ENCODE measurements at regions not wholly inside any gene's neighbourhood (a gene's known extent, or its start where the extent isn't known, plus 50 kb on each side); places are given as distances from the start of the nearest gene placed in this dataset.

DNA sequence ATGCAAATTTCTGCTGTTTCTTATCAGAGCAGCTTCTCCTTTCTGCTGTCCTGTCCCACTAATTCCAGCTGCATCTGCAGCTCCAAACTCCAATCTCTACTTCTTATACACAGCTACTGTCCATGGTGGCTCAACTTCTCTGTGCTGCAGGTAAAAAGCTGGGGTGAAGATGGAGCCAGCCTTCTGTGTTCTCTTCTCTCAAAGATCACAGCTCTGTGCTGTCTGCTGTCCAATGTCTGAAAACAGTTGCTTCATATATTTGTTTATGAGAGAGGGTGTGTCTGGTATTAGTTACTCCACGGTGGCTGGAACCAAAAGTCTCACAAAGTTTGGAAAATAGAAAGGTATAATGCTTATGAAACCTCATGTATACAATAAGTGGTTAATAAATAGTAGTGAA is 445.8 kb upstream of the TBX3 start:
- DNase-seq (ENCODE audit: low spot score): no peak

DNA sequence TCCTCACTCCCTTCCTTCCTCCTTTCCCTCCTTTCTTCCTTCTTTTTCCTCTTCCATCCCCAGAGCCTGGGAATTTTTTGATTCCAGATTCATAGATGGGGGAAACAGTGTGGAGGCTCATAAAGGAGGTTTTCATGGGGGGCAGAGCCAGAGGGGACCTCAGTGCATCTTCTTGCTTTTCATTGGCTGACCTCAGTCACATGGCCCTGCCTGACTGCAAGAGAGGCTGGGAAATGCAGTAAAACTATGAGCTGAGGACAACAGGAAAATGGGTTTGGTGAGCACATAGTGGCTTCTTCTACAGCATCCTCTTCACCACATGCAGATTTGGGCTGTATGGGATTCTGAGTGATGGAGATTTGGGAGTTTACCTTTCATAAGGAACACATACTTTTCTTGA is 437.1 kb upstream of the TBX3 start:
- DNase-seq (ENCODE audit: low spot score): no peak

GRCh38 chr12:115118177-115118724 is 434.3 kb upstream of the TBX3 start:
- no peak for DNase-seq (ENCODE audit: low spot score)

- no peak for DNase-seq (ENCODE audit: low spot score)
Measured at GRCh38 chr12:115114140-115114539, 430.2 kb upstream of the TBX3 start.

DNA sequence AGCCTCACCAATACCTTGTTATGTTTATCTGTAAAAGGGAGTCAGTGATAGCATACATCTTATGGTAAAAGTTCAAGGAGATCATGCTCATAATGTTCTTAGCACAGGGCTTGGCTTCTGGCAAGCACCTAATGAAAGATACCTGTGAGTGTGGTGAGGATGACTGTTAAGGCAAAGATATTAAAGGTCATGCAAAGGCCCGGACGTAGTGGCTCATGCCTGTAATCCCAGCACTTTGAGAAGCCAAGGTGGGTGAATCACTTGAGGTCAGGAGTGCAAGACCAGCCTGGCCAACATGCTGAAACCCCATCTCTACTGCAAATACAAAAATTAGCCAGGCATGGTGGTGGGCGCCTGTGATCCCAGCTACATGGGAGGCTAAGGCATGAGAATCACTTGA is 425.9 kb upstream of the TBX3 start:
- no peak for DNase-seq (ENCODE audit: low spot score)

DNA sequence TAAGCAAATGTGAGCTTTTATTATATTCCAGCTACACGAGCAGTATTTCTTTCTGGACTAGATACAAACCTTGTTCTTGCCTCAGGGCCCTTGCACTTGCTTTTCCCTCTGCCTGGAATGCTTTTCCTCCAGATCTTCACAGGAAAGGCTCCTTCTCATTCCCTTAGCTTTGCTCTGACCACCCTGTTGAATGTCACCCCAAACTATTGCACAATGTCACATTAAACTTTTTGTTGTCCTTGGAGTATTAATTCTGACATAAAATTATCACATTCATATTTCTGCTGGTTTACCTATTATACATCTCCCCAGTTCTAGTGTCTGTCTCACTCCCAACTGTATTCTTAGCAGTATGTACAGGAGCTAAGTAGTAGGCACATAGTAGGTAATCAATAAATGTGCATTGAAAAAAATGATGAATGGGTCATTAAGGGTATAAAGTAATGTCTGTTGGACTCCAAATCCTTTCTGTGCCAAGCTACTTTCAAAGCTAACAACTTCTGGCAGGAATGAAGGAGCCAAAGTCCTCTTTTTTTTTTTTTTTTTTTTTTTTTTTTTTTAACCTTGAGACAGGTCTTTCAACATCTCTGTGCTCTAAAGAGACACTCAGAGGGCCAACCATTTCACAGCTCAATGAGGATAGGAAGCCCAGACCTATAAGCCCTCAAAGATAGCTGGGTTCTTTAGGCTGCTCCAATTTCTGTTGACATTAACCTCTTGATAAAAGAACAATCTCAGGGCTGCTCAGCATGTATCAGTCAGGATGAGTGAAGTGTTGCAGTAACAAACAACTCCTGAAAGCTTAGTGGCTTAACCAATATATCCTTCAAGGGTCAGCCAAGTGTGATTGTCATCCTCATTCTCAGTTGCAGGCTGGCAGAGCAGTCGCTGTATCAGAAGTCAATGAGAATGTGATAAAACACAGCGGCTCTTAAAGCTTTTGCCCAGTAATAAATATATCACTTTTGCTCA is 424.4 kb upstream of the TBX3 start:
- DNase-seq (ENCODE audit: low spot score): no peak

DNA sequence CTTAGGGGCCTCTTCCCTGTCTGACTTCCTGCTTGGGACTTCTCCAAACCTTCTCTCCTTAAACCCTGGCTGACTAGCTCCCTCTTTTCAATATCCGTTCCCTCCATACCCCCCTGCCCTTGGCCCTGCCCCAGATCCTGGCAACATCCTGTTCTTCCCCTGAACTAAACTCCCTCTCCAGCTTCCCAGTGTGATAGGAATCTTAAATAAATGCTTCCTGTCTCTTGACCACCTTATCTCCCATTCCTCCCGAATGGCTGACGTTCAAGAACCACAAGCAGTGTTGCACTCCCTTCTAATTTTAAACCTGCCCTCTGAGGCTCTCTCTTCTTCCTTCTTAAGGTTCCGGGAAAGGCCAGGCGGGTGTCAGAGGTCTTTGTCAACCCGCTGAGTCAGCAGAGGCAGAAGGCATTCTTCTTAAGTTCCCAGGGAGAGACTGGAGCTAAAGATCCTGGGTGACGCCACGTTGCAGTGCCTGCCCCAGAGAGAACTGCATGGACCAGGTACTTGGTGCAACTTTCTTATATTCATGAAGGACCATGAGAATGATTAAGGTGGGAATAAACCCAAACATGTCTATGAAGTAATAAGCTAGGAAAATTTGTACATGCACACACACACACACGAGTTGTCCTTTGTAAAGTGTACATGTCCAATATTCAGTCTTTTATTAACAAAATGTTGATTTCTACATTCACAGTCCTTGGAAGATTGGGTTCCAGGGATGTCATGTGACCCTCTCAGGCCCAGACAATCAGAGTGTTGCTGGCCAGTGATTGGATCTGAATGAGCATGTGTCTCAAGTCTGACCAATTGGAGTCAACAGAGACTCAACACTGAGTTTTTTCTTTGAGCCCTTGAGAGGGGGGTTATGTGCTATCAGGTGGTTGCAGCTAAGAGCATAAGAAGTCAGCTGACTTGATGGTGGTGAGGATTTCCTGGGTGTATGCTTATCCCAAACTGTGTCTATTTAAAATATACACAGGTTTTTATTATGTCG is 420.2 kb upstream of the TBX3 start:
- no peak for DNase-seq (ENCODE audit: low spot score)

DNA sequence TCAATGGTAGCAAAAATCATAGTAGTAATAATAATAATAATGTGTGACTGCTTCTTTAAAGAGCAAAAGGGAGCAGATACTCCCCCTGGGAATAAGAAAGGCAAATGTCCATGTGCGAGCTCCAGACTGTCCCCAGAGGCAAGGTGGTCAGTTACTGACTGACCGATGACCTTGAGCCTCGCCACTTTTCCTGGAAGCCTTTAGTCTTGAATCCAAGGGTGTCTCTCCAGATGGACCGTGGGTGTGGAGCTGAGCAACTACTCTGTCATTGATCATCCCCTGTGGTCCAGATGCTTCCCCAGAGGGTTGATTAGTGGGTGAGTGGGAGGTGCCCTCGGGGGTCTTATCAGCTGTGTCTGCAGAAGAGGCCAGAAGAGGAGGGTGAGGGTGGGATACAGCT is 418.5 kb upstream of the TBX3 start:
- DNase-seq (ENCODE audit: low spot score): no peak

DNA sequence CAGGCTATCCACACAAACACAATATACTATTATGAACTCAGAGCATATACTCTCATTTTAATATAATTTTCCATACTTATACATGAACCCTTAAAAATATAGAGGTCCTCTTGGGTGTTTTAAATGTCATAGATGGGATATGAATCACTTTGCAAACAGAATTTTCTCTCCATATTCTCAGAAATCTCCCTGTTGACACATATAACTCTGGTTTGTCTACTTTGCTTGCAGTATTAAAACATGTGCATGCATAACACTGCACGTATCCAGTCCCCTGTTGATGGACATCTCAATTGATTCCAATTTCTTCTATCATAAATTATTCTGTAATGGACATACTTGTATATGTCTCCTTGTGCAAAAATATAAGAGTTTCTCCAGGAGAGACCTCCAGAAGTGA is 417.5 kb upstream of the TBX3 start:
- DNase-seq (ENCODE audit: low spot score): no peak

GRCh38 chr12:115097416-115097815 is 413.4 kb upstream of the TBX3 start:
- DNase-seq (ENCODE audit: low spot score): no peak

DNA sequence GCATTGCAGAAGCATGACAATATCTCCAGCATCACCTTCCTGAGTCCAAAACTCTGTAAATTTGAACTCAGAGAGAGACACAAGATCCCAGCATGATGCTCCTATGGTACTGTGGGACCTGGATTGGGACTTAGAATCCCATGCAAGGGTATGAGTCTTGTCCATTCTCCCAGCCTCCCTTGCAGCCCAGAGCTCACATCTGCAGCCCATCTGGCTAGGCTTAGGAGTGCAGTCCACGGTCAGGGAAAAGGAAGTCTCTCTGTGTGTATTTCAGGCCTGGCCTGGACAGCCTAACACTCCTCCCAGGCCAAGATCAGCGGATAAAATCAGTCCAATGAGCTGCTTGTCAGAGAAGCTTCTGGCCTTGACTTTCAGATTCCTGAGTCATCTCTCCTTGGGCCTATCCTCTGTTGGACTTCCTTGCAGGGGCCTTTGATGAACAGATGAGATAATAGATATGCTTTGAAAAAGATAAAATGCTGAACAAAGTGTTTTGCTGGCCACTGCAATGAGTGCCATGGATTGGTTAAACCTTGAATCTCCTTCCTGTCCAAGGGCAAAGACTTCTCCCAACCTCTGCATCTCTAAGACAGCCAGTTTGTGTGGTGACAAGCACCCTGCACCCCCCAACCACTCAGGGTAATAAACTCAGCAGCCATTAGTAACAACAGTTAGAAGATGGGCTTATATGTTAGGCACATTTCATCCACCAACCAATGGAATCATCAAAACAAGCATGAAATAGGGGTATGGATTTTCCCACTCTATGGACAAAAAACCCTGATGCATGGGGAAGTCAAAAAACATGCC is 412.8 kb upstream of the TBX3 start:
- no peak for DNase-seq (ENCODE audit: low spot score)

GRCh38 chr12:115095073-115095748 is 411.2 kb upstream of the TBX3 start:
- DNase-seq (ENCODE audit: low spot score): no peak

GRCh38 chr12:115094163-115094816 is 410.3 kb upstream of the TBX3 start:
- DNase-seq (ENCODE audit: low spot score): no peak

GRCh38 chr12:115093261-115093660 is 409.3 kb upstream of the TBX3 start:
- DNase-seq (ENCODE audit: low spot score): no peak

GRCh38 chr12:115090783-115091182 is 406.8 kb upstream of the TBX3 start:
- no peak for DNase-seq (ENCODE audit: low spot score)

- no peak for DNase-seq (ENCODE audit: low spot score)
Measured at GRCh38 chr12:115088995-115089841, 405.2 kb upstream of the TBX3 start.

DNA sequence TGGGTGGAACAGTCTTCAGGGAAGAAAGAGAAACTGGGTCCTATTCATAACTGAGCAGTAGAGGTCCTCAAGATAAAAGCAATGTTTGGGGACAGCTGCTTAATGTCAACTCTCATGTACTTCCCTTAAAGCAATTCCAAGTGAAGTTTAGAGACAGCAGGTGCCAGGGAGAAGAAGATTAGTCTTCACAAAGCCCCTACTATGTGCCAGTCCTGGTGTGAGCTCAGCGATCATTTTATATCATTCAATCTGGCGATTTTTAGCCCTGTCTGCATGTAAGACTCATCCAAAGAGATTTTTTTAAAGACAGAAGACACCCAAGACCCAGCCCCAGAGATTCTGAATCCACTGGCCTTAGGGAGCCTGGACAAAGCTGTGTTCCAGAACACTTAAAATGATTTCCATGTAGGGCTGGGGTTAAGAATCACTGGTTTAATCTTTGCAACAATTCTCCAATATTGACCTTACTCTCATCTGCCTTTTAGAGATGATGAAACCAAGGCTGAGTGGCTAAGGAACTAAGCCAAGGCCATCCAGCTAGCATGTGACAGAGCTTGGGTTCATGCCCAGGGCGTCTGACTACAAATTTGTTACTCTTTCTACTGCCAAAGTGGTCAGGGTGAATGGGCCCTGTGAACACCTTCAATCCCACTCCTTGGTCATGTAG is 404.5 kb upstream of the TBX3 start:
- DNase-seq (ENCODE audit: low spot score): no peak

GRCh38 chr12:115085594-115085993 is 401.6 kb upstream of the TBX3 start:
- DNase-seq (ENCODE audit: low spot score): no peak

- DNase-seq (ENCODE audit: low spot score): no peak
Measured at GRCh38 chr12:115079760-115080159, 395.8 kb upstream of the TBX3 start.
